Effector memory CD8-positive, alpha-beta T cell (primary cell): ENCODE measurements at regions not wholly inside any gene's neighbourhood (a gene's known extent, or its start where the extent isn't known, plus 50 kb on each side); places are given as distances from the start of the nearest gene placed in this dataset.
"Not testable (repeated sequence)": the region's sequence is repeated elsewhere in the genome, so short reads cannot be mapped to it uniquely, and the experiment has no call there.

ENCODE experiments used
- ATAC-seq: fragments of 150-1000 bp; cut with Tn5 transposase; replicated peaks from 2 replicates; pipeline ENCODE4 v1.10.0; 2021; ENCODE audit warnings: mild to moderate bottlenecking, moderate library complexity
- DNase-seq, 3 experiments: peaks; one replicate each; pipeline ENCODE4 v3.0.0; 2021
- H3K27ac Mint-ChIP-seq, 2 donors: one replicate each; pipeline ENCODE4 v1.8.0; 2022; ENCODE audit warnings: mild to moderate bottlenecking in 2 of 2, mixed read lengths in 2 of 2, moderate library complexity in 2 of 2
- H3K27me3 Mint-ChIP-seq, 2 donors: one replicate each; pipeline ENCODE4 v1.8.0; 2022; ENCODE audit warnings: mixed read lengths in 2 of 2
- H3K36me3 Mint-ChIP-seq: one replicate; pipeline ENCODE4 v1.8.0; 2022; ENCODE audit warnings: mild to moderate bottlenecking, moderate library complexity, mixed read lengths; ENCODE audit not compliant: insufficient read depth
- H3K4me1 Mint-ChIP-seq, 2 donors: one replicate each; pipeline ENCODE4 v1.8.0; 2022; ENCODE audit warnings: low read depth in 2 of 2, mixed read lengths in 2 of 2
- H3K4me3 Mint-ChIP-seq, 2 donors: one replicate each; pipeline ENCODE4 v1.8.0; 2022; ENCODE audit warnings: mild to moderate bottlenecking in 2 of 2, mixed read lengths in 2 of 2, moderate library complexity in 2 of 2
- H3K9me3 Mint-ChIP-seq, 2 donors: one replicate each; pipeline ENCODE4 v1.8.0; 2022; ENCODE audit warnings: mixed read lengths in 2 of 2

GRCh38 chr6:58123770-58124169, 806.3 kb downstream of the PRIM2 start:
- DNase-seq, H3K36me3 Mint-ChIP-seq, H3K4me3 Mint-ChIP-seq, H3K27me3 Mint-ChIP-seq, H3K27ac Mint-ChIP-seq, ATAC-seq, H3K9me3 Mint-ChIP-seq, H3K4me1 Mint-ChIP-seq: not testable (repeated sequence)

- ATAC-seq, H3K27ac Mint-ChIP-seq, H3K27me3 Mint-ChIP-seq, H3K36me3 Mint-ChIP-seq, H3K4me1 Mint-ChIP-seq, H3K4me3 Mint-ChIP-seq, DNase-seq: not testable (repeated sequence)
- H3K9me3 Mint-ChIP-seq: peaks cover 7 to 16% of the 10 kb centered on the region in 2 donors
Measured at GRCh38 chr6:58128549-58128948, 811.1 kb downstream of the PRIM2 start.

DNA sequence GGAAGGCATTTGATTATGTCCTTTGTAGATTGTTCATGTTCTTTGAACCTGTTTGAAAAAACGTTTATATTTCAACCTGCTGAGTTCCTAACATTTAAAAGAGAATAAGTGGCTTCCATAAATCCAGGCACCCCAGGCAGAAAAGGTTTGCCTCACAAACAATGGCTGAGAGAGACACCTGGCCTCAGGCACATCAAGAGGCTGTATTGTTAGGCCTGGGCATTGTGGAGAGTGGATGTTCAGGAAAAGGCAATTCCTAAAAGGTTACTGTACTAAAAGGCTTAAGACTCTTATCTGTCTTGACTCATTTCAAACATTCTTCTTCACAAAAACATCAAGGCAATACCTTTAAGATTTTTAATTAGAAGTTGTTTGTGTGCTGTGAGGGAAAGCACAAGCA, 811.7 kb downstream of the PRIM2 start:
- not testable (repeated sequence) for H3K4me3 Mint-ChIP-seq, H3K27ac Mint-ChIP-seq, H3K4me1 Mint-ChIP-seq, ATAC-seq, H3K27me3 Mint-ChIP-seq, DNase-seq, H3K36me3 Mint-ChIP-seq
- peaks cover 7 to 16% of the 10 kb centered on the region in 2 donors for H3K9me3 Mint-ChIP-seq

DNA sequence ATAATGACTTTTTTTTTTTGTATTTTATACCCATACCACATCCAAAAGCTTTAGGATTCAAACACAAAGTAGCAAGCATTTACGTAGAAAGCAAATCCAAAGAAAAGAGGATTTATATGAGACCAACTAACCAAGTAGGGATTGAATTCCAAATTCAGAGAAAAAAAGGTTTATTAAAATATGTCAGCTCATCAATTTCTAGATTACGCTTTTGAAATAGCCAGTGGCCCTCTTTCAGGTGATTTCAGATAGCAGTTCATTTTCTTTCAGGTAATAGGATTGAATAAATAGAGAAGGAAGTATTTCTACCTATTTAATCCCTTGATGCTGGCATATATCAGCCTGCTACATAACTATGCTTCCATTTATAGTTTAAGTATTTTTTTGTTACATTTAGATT, 822.3 kb downstream of the PRIM2 start:
- not testable (repeated sequence) for H3K36me3 Mint-ChIP-seq, H3K4me1 Mint-ChIP-seq, DNase-seq, H3K27ac Mint-ChIP-seq, ATAC-seq, H3K9me3 Mint-ChIP-seq, H3K4me3 Mint-ChIP-seq, H3K27me3 Mint-ChIP-seq

- H3K27ac Mint-ChIP-seq, DNase-seq, H3K27me3 Mint-ChIP-seq, H3K9me3 Mint-ChIP-seq, H3K4me1 Mint-ChIP-seq, H3K4me3 Mint-ChIP-seq, ATAC-seq, H3K36me3 Mint-ChIP-seq: not testable (repeated sequence)
Measured at GRCh38 chr6:58171025-58171424, 853.6 kb downstream of the PRIM2 start.

GRCh38 chr6:58181557-58182065, 864.2 kb downstream of the PRIM2 start:
- H3K4me3 Mint-ChIP-seq: not testable (repeated sequence)

DNA sequence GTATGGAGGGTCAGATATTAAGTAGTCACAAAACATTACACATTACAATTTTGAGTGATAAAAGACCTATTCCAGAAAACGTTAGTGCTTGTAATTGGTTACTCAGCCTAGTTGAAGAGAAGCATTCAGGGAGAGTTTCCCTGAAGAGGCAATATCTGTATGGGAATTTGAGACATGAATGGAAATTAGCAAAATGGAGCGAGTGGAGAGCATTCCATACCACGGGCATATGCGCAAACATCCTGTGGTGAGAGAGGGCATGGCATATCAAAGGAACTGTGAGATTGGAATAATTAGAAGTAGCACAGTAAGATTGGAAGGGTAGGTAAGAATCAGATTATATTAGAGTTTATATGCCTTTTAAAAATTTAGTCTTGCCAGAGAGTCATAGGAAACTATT, 867.9 kb downstream of the PRIM2 start:
- not testable (repeated sequence) for H3K9me3 Mint-ChIP-seq, DNase-seq, H3K36me3 Mint-ChIP-seq, H3K27me3 Mint-ChIP-seq, H3K4me1 Mint-ChIP-seq, ATAC-seq, H3K4me3 Mint-ChIP-seq, H3K27ac Mint-ChIP-seq

More at GRCh38 chr6:58181557-58182065, 864.2 kb downstream of the PRIM2 start:
- not testable (repeated sequence) for DNase-seq, H3K27me3 Mint-ChIP-seq, H3K4me1 Mint-ChIP-seq, H3K9me3 Mint-ChIP-seq, H3K36me3 Mint-ChIP-seq, H3K27ac Mint-ChIP-seq, ATAC-seq

GRCh38 chr6:58193209-58193608, 875.8 kb downstream of the PRIM2 start:
- not testable (repeated sequence) for ATAC-seq, H3K27me3 Mint-ChIP-seq, H3K27ac Mint-ChIP-seq, H3K36me3 Mint-ChIP-seq, H3K9me3 Mint-ChIP-seq, H3K4me1 Mint-ChIP-seq, H3K4me3 Mint-ChIP-seq, DNase-seq

- H3K4me1 Mint-ChIP-seq: no peaks in the 10 kb centered on the region
- no peak overlapping the region for H3K27ac Mint-ChIP-seq
- peaks cover 0 to 2% of the 10 kb centered on the region in 2 donors for H3K9me3 Mint-ChIP-seq
- DNase-seq (no peak), ATAC-seq (no peak)
- no peaks in the 10 kb centered on the region for H3K27me3 Mint-ChIP-seq
- no peaks in the 10 kb centered on the region for H3K36me3 Mint-ChIP-seq
- no peak overlapping the region for H3K4me3 Mint-ChIP-seq
Measured at GRCh38 chr6:58198301-58198700, 880.9 kb downstream of the PRIM2 start.

DNA sequence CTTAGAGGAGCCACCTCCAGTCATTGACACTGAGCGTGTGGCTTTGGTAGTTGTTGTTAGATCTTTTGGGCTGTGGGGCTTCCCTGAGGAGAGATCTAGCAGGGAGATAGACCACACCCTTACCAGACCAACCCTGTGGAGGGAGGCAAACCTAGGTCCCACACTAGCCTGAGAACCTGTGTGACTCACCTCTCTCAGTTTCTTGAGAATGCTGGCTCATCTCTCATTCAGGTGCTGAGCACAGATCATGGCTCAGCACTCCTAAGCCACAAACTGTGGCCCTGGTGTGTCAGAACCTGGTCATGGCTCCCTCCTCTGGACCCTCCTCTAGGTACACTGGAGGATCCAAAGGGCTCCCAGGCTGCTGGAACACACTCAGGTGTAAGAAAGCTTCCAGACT, 919.7 kb downstream of the PRIM2 start:
- not testable (repeated sequence) for H3K27ac Mint-ChIP-seq, H3K4me3 Mint-ChIP-seq, H3K4me1 Mint-ChIP-seq, H3K36me3 Mint-ChIP-seq, DNase-seq, H3K27me3 Mint-ChIP-seq, ATAC-seq
- peaks cover 14 to 15% of the 10 kb centered on the region in 2 donors for H3K9me3 Mint-ChIP-seq

DNA sequence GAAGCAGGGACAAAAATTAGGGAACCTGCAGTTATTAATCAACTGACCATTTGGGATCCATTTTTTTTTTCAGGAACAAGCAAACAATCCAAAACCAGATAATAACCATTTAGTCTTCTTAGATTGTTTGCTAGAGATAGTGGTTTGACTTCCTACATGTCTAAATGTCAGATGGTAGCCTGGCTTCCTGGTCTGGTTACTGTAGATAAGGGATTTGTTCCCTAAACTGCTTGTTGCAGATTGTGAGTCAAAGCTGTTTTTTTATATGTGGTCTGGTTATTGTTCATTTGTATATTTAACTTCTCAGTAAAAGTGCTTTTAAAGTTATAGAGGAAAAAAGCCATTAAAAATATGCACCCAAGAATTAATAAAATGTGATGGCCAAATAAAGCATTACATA, 921.0 kb downstream of the PRIM2 start:
- H3K4me3 Mint-ChIP-seq, ATAC-seq, H3K27ac Mint-ChIP-seq, H3K27me3 Mint-ChIP-seq, H3K4me1 Mint-ChIP-seq, H3K36me3 Mint-ChIP-seq, DNase-seq: not testable (repeated sequence)
- H3K9me3 Mint-ChIP-seq: peaks cover 14 to 18% of the 10 kb centered on the region in 2 donors

DNA sequence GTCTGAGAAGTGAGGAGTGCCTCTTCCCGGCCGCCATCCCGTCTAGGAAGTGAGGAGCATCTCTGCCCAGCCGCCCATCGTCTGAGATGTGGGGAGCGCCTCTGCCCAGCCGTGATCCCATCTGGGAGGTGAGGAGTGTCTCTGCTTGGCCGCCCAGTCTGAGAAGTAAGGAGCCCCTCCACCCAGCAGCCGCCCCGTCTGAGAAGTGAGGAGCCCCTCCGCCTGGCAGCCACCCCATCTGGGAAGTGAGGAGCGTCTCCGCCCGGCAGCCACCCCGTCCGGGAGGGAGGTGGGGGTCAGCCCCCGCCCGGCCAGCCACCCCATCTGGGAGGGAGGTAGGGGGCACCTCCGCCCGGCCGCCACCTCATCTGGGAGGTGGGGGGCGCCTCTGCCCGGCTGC, 940.2 kb downstream of the PRIM2 start:
- H3K4me3 Mint-ChIP-seq, ATAC-seq, DNase-seq, H3K36me3 Mint-ChIP-seq, H3K4me1 Mint-ChIP-seq, H3K27me3 Mint-ChIP-seq, H3K27ac Mint-ChIP-seq: not testable (repeated sequence)
- H3K9me3 Mint-ChIP-seq: peaks cover 6 to 11% of the 10 kb centered on the region in 2 donors

DNA sequence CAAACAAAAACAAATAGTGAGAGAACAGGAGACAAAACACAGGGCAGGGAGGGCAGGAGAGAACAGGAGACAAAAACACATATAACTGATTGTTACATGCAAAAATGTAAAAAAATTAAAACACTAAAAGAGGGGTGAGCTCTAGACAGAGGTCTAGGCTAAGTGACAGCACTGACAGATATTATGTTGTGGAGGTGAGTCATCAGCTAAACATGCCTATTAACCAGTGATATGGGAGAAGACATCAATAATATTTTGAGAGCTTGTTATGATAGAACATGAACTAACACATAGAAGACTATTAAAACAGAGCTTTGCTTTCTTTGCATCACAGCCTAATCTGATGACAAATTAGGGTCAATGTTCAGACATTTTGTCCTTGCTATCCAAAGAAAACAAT, 972.7 kb downstream of the PRIM2 start:
- Mint-ChIP-seq H3K4me3 (no peak overlapping the region), H3K9me3 (peaks cover 5 to 12% of the 10 kb centered on the region in 2 donors), H3K4me1 (no peaks in the 10 kb centered on the region), H3K27ac (no peak overlapping the region), H3K27me3 (no peaks in the 10 kb centered on the region), H3K36me3 (peaks cover 2% of the 10 kb centered on the region)
- DNase-seq (no peak), ATAC-seq (no peak)

DNA sequence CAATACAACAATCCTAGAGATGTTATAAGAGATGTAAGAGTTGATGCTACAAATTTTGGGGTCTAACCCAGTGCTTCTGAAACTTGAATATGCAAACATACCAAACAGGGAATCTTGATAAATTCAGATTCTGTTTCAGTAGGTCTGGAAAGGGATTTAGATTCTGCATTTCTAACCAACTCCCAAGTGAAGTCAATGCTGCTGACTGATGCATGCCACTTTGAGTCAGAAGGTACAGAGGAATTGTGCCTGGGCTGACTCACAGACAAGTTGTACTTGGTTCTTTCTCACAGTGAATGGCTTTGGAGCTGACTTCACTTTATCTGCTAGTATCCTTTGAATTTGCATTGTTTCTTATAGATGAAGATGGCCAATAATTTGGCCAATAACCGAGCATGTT, 973.9 kb downstream of the PRIM2 start:
- not testable (repeated sequence) for H3K27ac Mint-ChIP-seq, H3K4me3 Mint-ChIP-seq, ATAC-seq, H3K36me3 Mint-ChIP-seq, H3K27me3 Mint-ChIP-seq, H3K4me1 Mint-ChIP-seq, DNase-seq
- H3K9me3 Mint-ChIP-seq: peaks cover 5 to 12% of the 10 kb centered on the region in 2 donors

GRCh38 chr6:58307901-58308300, 990.5 kb downstream of the PRIM2 start:
- ATAC-seq, DNase-seq, H3K4me1 Mint-ChIP-seq, H3K27ac Mint-ChIP-seq, H3K27me3 Mint-ChIP-seq, H3K9me3 Mint-ChIP-seq, H3K4me3 Mint-ChIP-seq, H3K36me3 Mint-ChIP-seq: not testable (repeated sequence)
